HFFc6 (cell line): ENCODE measurements at regions not wholly inside any gene's neighbourhood (a gene's known extent, or its start where the extent isn't known, plus 50 kb on each side); places are given as distances from the start of the nearest gene placed in this dataset.

Experiments
- DNase-seq: peaks from one replicate; pipeline ENCODE4 v3.0.0-alpha.2; 2018
- H3K27ac Mint-ChIP-seq: 2 replicates; pipeline ENCODE4 v1.8.0; 2020; ENCODE audit warnings: mild to moderate bottlenecking, mixed read lengths
- H3K27me3 Mint-ChIP-seq: 2 replicates; pipeline ENCODE4 v1.8.0; 2021; ENCODE audit warnings: mild to moderate bottlenecking, moderate library complexity, mixed read lengths; ENCODE audit not compliant: insufficient read depth
- H3K36me3 Mint-ChIP-seq: 2 replicates; pipeline ENCODE4 v1.8.0; 2021; ENCODE audit warnings: low read depth, mixed read lengths
- H3K4me1 Mint-ChIP-seq: 2 replicates; pipeline ENCODE4 v1.8.0; 2020; ENCODE audit warnings: low read depth, mixed read lengths
- H3K4me3 Mint-ChIP-seq: 2 replicates; pipeline ENCODE4 v1.8.0; 2020; ENCODE audit warnings: mild to moderate bottlenecking, moderate library complexity, mixed read lengths
- H3K9me3 Mint-ChIP-seq: 2 replicates; pipeline ENCODE4 v1.8.0; 2020; ENCODE audit warnings: mild to moderate bottlenecking, mixed read lengths
- TF ChIP-seq, protein P1 (sequence below): fragments of 200-600 bp; sonication (generic); IDR thresholded peaks from 2 replicates; pipeline ENCODE4 v1.5.0; 2021; ENCODE audit warnings: antibody characterized with exemption, mild to moderate bottlenecking

DNA sequence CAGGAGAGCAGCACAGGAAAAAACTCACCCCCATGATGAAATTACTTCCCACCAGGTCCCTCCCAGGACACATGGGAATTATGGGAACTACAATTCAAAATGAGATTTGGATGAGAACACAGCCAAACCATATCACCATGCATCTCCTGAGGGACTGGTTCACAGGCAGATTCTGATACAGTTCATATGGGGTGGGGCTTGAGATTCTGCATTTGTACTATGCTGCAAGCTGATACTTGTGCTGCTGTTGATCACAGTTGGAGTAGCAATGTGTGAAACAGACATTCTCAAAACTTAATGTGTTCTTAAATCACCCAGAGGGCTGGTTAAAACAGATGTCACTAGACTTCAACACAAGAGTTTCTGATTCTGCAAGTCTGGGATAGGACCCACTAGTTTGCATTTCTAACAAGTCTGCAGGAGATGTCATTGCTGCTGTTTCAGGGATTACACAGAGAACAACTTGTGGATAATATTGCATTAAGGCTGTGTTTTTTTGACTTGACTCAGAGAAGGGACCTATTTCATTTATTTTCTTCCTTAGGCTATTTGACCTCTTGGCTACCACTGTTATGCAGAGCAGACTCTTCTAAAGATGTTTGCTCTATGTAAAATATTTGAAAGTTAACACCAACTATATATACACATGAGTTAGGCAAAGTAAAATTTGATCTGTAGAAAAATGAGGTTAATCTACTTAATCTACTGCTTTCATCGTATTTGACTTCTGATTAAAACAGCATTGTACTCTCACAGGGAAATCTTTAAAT lies 194.2 kb upstream of the CNTN3 start:
- DNase-seq, result no peak
- Mint-ChIP-seq H3K9me3 (no peaks in the 10 kb centered on the region), H3K4me3 (no peak overlapping the region), H3K36me3 (no peaks in the 10 kb centered on the region), H3K27me3 (no peaks in the 10 kb centered on the region; the same call in 1 of the 2 replicates), H3K27ac (no peak overlapping the region), H3K4me1 (no peaks in the 10 kb centered on the region)
- TF ChIP-seq, protein P1, sequence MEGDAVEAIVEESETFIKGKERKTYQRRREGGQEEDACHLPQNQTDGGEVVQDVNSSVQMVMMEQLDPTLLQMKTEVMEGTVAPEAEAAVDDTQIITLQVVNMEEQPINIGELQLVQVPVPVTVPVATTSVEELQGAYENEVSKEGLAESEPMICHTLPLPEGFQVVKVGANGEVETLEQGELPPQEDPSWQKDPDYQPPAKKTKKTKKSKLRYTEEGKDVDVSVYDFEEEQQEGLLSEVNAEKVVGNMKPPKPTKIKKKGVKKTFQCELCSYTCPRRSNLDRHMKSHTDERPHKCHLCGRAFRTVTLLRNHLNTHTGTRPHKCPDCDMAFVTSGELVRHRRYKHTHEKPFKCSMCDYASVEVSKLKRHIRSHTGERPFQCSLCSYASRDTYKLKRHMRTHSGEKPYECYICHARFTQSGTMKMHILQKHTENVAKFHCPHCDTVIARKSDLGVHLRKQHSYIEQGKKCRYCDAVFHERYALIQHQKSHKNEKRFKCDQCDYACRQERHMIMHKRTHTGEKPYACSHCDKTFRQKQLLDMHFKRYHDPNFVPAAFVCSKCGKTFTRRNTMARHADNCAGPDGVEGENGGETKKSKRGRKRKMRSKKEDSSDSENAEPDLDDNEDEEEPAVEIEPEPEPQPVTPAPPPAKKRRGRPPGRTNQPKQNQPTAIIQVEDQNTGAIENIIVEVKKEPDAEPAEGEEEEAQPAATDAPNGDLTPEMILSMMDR, result no peak

GRCh38 chr3:74801924-74802323 lies 187.5 kb upstream of the CNTN3 start:
- DNase-seq, result no peak
- no peaks in the 10 kb centered on the region for H3K9me3 Mint-ChIP-seq
- no peaks in the 10 kb centered on the region for H3K36me3 Mint-ChIP-seq
- no peak overlapping the region for H3K4me3 Mint-ChIP-seq
- TF ChIP-seq, protein P1, result no peak
- no peaks in the 10 kb centered on the region for H3K27me3 Mint-ChIP-seq
- H3K27ac Mint-ChIP-seq, result no peak overlapping the region
- H3K4me1 Mint-ChIP-seq, result no peaks in the 10 kb centered on the region

DNA sequence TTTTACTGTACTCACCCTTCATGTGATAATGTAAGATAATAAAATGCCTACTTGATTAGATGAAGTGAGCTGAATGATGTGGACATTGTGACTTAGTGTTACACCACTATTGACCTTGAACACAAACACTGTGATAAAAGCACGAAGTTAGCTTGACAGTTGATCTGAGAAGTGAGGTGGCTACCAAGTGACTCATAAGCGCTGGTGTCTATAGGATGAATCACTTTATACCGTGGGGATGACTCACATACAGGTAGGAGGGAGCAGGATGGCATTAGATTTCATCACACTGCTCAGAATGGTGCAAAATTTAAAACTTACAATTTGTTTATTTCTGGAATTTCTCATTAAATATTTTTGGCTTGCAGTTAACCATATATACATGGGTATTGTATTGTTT lies 174.7 kb upstream of the CNTN3 start:
- TF ChIP-seq, protein P1, result no peak
- Mint-ChIP-seq H3K27me3 (no peaks in the 10 kb centered on the region), H3K27ac (no peak overlapping the region), H3K36me3 (no peaks in the 10 kb centered on the region), H3K4me1 (peaks cover 5% of the 10 kb centered on the region; the same call in 1 of the 2 replicates), H3K4me3 (no peak overlapping the region), H3K9me3 (no peaks in the 10 kb centered on the region)
- peak; percentile 4 for DNase-seq

DNA sequence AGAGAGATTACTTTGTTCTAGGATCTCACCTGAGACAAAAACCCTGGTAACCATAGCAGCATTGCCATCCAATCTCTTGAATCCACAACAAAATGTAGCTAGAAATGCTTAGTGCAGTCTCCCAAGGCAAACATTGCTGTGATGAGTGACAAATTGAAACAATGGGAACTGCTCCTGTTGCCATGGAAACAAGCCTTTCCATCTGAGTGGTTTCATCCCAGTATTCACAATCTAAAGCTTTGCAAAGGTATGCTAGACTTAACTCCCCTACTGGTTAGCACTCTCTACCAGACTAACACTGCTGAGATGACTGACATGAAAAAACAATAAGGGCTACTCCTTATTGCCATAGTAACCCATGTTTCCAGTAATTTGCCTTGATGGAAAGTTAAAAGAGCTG lies 172.6 kb upstream of the CNTN3 start:
- Mint-ChIP-seq H3K4me3 (no peak overlapping the region), H3K9me3 (no peaks in the 10 kb centered on the region), H3K4me1 (peaks cover 5% of the 10 kb centered on the region; the same call in 1 of the 2 replicates), H3K27ac (no peak overlapping the region), H3K36me3 (no peaks in the 10 kb centered on the region), H3K27me3 (no peaks in the 10 kb centered on the region)
- TF ChIP-seq, protein P1, result no peak
- DNase-seq, result no peak

- H3K27me3 Mint-ChIP-seq, result peaks cover 3% of the 10 kb centered on the region; the same call in 1 of the 2 replicates
- H3K9me3 Mint-ChIP-seq, result no peaks in the 10 kb centered on the region
- no peaks in the 10 kb centered on the region for H3K4me1 Mint-ChIP-seq
- no peaks in the 10 kb centered on the region for H3K36me3 Mint-ChIP-seq
- no peak overlapping the region for H3K27ac Mint-ChIP-seq
- no peak overlapping the region for H3K4me3 Mint-ChIP-seq
- DNase-seq, result no peak
- TF ChIP-seq, protein P1, result no peak
These were observed 156.9 kb upstream of the CNTN3 start for GRCh38 chr3:74771401-74771800.
